Neural cell (in vitro differentiated cells): ENCODE measurements at regions not wholly inside any gene's neighbourhood (a gene's known extent, or its start where the extent isn't known, plus 50 kb on each side); places are given as distances from the start of the nearest gene placed in this dataset.

ENCODE experiments used
- H2AFZ ChIP-seq: fragments of 200-600, 300-800 bp; sonication (generic), shearing (Covaris generic); 2 replicates; pipeline ENCODE4 v1.6.0; 2014; ENCODE audit warnings: low read depth, mild to moderate bottlenecking, antibody characterized with exemption, low read length, moderate library complexity
- H3F3A ChIP-seq: fragments of 200-600 bp; shearing (Covaris generic); 2 replicates; pipeline ENCODE4 v1.6.1; 2016; ENCODE audit warnings: mild to moderate bottlenecking, moderate library complexity, mixed read lengths, antibody characterized with exemption, low read length; ENCODE audit not compliant: insufficient read depth, poor library complexity, severe bottlenecking
- H3K27ac ChIP-seq: fragments of 200-600, 300-800 bp; sonication (generic), shearing (Covaris generic); 2 replicates; pipeline ENCODE4 v1.5.1; 2014; ENCODE audit warnings: mild to moderate bottlenecking, low read length, moderate library complexity
- H3K27me3 ChIP-seq: fragments of 300-800, 200-600 bp; sonication (generic), shearing (Covaris generic); 2 replicates; pipeline ENCODE4 v1.6.0; 2014; ENCODE audit warnings: mild to moderate bottlenecking, low read depth, low read length, moderate library complexity; ENCODE audit not compliant: insufficient read depth
- H3K36me3 ChIP-seq: fragments of 300-800, 200-600 bp; sonication (generic), shearing (Covaris generic); 2 replicates; pipeline ENCODE4 v1.5.1; 2014; ENCODE audit warnings: mild to moderate bottlenecking, antibody characterized with exemption, low read length, moderate library complexity; ENCODE audit not compliant: insufficient read depth
- H3K4me2 ChIP-seq: fragments of 300-800, 200-600 bp; sonication (generic), shearing (Covaris generic); 2 replicates; pipeline ENCODE4 v1.6.0; 2014; ENCODE audit warnings: mild to moderate bottlenecking, low read length
- H3K4me3 ChIP-seq: fragments of 300-800, 200-600 bp; sonication (generic), shearing (Covaris generic); 2 replicates; pipeline ENCODE4 v1.5.1; 2014; ENCODE audit warnings: mild to moderate bottlenecking, low read length, moderate library complexity
- H3K79me2 ChIP-seq: fragments of 200-600 bp; shearing (Covaris generic); replicated peaks from 2 replicates; pipeline ENCODE4 v1.6.0; 2014; ENCODE audit warnings: mild to moderate bottlenecking, low read length, moderate library complexity; ENCODE audit not compliant: insufficient read depth
- H3K9ac ChIP-seq: fragments of 300-800, 200-600 bp; sonication (generic), shearing (Covaris generic); 2 replicates; pipeline ENCODE4 v1.6.1; 2016; ENCODE audit warnings: mild to moderate bottlenecking, low read length, mixed read lengths
- H3K9me2 ChIP-seq: fragments of 200-600 bp; shearing (Covaris generic); 2 replicates; pipeline ENCODE4 v1.6.1; 2016; ENCODE audit warnings: mild to moderate bottlenecking, low read length, mixed read lengths; ENCODE audit not compliant: insufficient read depth
- H3K9me3 ChIP-seq: fragments of 200-600, 300-800 bp; sonication (generic), shearing (Covaris generic); 2 replicates; pipeline ENCODE4 v1.6.1; 2016; ENCODE audit warnings: mild to moderate bottlenecking, mixed run types, low read length, moderate library complexity, mixed read lengths
- H4K20me1 ChIP-seq: fragments of 200-600 bp; shearing (Covaris generic); 2 replicates; pipeline ENCODE4 v1.6.1; 2016; ENCODE audit warnings: mild to moderate bottlenecking, mixed run types; ENCODE audit not compliant: insufficient read depth
- CTCF ChIP-seq: fragments of 450-650 bp; IDR thresholded peaks from 2 replicates; pipeline ENCODE4 v1.5.1; 2014; ENCODE audit warnings: antibody characterized with exemption, mild to moderate bottlenecking, moderate library complexity; ENCODE audit not compliant: poor library complexity, severe bottlenecking
- EP300 ChIP-seq: fragments of 450-650 bp; conservative IDR thresholded peaks from 2 replicates; pipeline ENCODE4 v1.6.1; 2014; ENCODE audit warnings: antibody characterized with exemption, mild to moderate bottlenecking, moderate library complexity; ENCODE audit not compliant: poor library complexity, severe bottlenecking
- EZH2 ChIP-seq: fragments of 200-600, 300-800 bp; shearing (Covaris generic), sonication (generic); IDR thresholded peaks from 2 replicates; pipeline ENCODE4 v1.6.1; 2014; ENCODE audit warnings: antibody characterized with exemption, low read length, borderline replicate concordance, mild to moderate bottlenecking; ENCODE audit not compliant: insufficient read depth, poor library complexity, severe bottlenecking
- MXI1 ChIP-seq: fragments of 450-650 bp; conservative IDR thresholded peaks from 2 replicates; pipeline ENCODE4 v1.6.1; 2014; ENCODE audit warnings: antibody characterized with exemption, mild to moderate bottlenecking; ENCODE audit not compliant: poor library complexity, severe bottlenecking
- POLR2AphosphoS5 ChIP-seq: IDR thresholded peaks from 2 replicates; pipeline ENCODE4 v1.6.1; 2012
- RAD21 ChIP-seq: fragments of 450-650 bp; conservative IDR thresholded peaks from 2 replicates; pipeline ENCODE4 v1.6.1; 2014; ENCODE audit warnings: antibody characterized with exemption, mild to moderate bottlenecking, moderate library complexity
- REST ChIP-seq: IDR thresholded peaks from 2 replicates; pipeline ENCODE4 v1.6.1; 2012; ENCODE audit warnings: borderline replicate concordance
- SMC3 ChIP-seq: fragments of 450-650 bp; conservative IDR thresholded peaks from 2 replicates; pipeline ENCODE4 v1.6.1; 2014; ENCODE audit warnings: antibody characterized with exemption, mild to moderate bottlenecking, moderate library complexity; ENCODE audit not compliant: poor library complexity
- TAF1 ChIP-seq: IDR thresholded peaks from 2 replicates; pipeline ENCODE4 v1.6.1; 2012; ENCODE audit warnings: low read depth

DNA sequence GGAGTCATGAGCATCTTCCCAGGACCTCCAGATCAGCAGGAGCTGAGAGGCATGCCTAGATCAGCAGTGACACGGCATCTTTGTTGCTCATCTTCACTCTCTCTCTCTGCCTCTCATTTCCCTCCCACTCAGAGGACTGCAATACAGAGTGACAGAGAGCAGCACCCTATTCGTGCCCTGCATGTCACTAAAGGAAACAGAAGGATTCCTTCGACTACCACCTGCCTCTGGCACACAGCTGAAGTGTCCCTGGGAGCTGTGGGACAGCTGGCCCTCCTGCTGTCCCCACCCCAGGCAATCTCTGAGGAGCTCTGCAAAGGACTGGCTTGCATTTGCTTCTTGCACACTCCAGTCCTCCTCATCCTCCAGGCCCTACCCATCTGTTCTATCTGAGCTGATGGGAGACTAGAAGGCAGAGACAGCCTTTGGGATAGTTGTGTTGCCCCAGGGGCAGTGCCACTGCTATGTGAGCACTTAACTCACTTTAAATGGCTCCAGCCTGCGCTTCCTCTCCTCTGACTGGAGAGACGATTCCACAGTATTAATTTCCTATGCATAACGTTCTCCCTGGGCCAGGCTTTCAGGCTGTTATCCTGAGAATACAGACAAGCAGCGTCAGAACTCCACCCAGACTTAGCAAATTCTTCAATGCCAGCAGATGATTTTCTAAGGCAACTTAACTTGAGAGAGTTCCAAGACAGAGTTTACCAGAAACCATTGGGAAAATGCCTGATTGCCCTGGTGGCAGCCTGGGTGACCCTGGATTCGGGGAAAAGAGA lies 167.6 kb upstream of the MAP1B start:
- Histone ChIP-seq H2AFZ (peak overlapping the region; percentile 16), H3K4me3 (peak overlapping the region; percentile 41), H3F3A (no peaks in the 10 kb centered on the region), H3K9me3 (no peaks in the 10 kb centered on the region), H3K9me2 (no peaks in the 10 kb centered on the region), H3K27me3 (no peaks in the 10 kb centered on the region), H3K79me2 (no peaks in the 10 kb centered on the region), H3K9ac (peak overlapping the region; percentile 39), H3K4me2 (peak overlapping the region; percentile 21), H4K20me1 (no peaks in the 10 kb centered on the region), H3K36me3 (no peaks in the 10 kb centered on the region), H3K27ac (peak overlapping the region; percentile 58)
- TF ChIP-seq POLR2AphosphoS5: peak; percentile 31
- no peak for TF ChIP-seq CTCF
- TF ChIP-seq EZH2: no peak

DNA sequence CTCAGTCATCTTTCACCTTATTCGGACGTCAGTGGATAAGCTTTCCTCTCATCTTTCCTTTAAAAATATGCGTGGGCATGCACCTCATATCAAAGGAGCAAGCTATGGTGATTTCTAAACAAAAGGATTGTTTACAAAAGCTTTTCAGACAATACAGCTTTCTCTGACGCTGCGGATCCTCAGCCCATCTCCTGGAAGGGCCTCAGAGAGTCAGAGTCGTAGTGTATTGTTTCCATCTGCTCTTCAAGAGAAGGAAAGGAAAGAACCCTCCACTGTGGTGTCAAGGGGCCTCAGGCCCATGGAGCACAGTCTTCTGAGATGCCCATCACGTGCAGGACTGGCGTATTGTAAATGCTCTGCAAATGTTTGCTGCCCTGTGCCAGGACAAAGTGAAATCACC lies 163.4 kb upstream of the MAP1B start:
- Histone ChIP-seq H3F3A (no peaks in the 10 kb centered on the region), H3K9ac (no peak overlapping the region), H3K9me3 (no peaks in the 10 kb centered on the region), H3K27ac (no peak overlapping the region), H3K4me2 (no peak overlapping the region), H3K36me3 (no peaks in the 10 kb centered on the region), H3K9me2 (no peaks in the 10 kb centered on the region), H4K20me1 (no peaks in the 10 kb centered on the region), H2AFZ (no peak overlapping the region), H3K79me2 (no peaks in the 10 kb centered on the region), H3K4me3 (no peak overlapping the region), H3K27me3 (no peaks in the 10 kb centered on the region)
- TF ChIP-seq TAF1: no peak
- TF ChIP-seq REST: no peak
- TF ChIP-seq EP300: no peak
- no peak for TF ChIP-seq RAD21
- no peak for TF ChIP-seq CTCF
- TF ChIP-seq MXI1: no peak
- no peak for TF ChIP-seq EZH2
- TF ChIP-seq SMC3: no peak
- TF ChIP-seq POLR2AphosphoS5: no peak
